ENCODE measurements at regions not wholly inside any gene's neighbourhood (a gene's known extent, or its start where the extent isn't known, plus 50 kb on each side); places are given as distances from the start of the nearest gene placed in this dataset.
"Not testable (repeated sequence)": the region's sequence is repeated elsewhere in the genome, so short reads cannot be mapped to it uniquely, and the experiment has no call there.

- no peak overlapping the region for H3K4me3 ChIP-seq (replicated peaks; ENCODE audit: low read depth, low read length)
- TF ChIP-seq CTCF (IDR thresholded peaks at IDR 0.05; ENCODE audit: low read depth, low read length, missing control alignments), result no peak
- DNase-seq (ENCODE audit: extremely low read depth, low read depth), result no peak
These were observed 486.3 kb upstream of the MARCKS start for GRCh38 chr6:113370508-113371502.

GRCh38 chr6:113375466-113375865, 481.7 kb upstream of the MARCKS start:
- not testable (repeated sequence) for H3K4me3 ChIP-seq (replicated peaks; ENCODE audit: low read depth, low read length); DNase-seq (ENCODE audit: extremely low read depth, low read depth)

GRCh38 chr6:113375950-113376846, 480.9 kb upstream of the MARCKS start:
- no peak overlapping the region for H3K4me3 ChIP-seq (replicated peaks; ENCODE audit: low read depth, low read length)
- no peak for DNase-seq (ENCODE audit: extremely low read depth, low read depth)
- TF ChIP-seq CTCF (IDR thresholded peaks at IDR 0.05; ENCODE audit: low read depth, low read length, missing control alignments), result no peak

GRCh38 chr6:113376847-113377165, 480.3 kb upstream of the MARCKS start:
- no peak for TF ChIP-seq CTCF (IDR thresholded peaks at IDR 0.05; ENCODE audit: low read depth, low read length, missing control alignments)
- no peak for DNase-seq (ENCODE audit: extremely low read depth, low read depth)
- no peak overlapping the region for H3K4me3 ChIP-seq (replicated peaks; ENCODE audit: low read depth, low read length)

GRCh38 chr6:113377362-113377942, 479.7 kb upstream of the MARCKS start:
- H3K4me3 ChIP-seq (replicated peaks; ENCODE audit: low read depth, low read length), result no peak overlapping the region
- no peak for DNase-seq (ENCODE audit: extremely low read depth, low read depth)
- TF ChIP-seq CTCF (IDR thresholded peaks at IDR 0.05; ENCODE audit: low read depth, low read length, missing control alignments), result no peak

GRCh38 chr6:113380591-113380990, 476.6 kb upstream of the MARCKS start:
- H3K4me3 ChIP-seq (replicated peaks; ENCODE audit: low read depth, low read length), result no peak overlapping the region
- TF ChIP-seq CTCF (IDR thresholded peaks at IDR 0.05; ENCODE audit: low read depth, low read length, missing control alignments), result no peak
- DNase-seq (ENCODE audit: extremely low read depth, low read depth), result no peak

- H3K4me3 ChIP-seq (replicated peaks; ENCODE audit: low read depth, low read length), result no peak overlapping the region
- no peak for TF ChIP-seq CTCF (IDR thresholded peaks at IDR 0.05; ENCODE audit: low read depth, low read length, missing control alignments)
- DNase-seq (ENCODE audit: extremely low read depth, low read depth), result no peak
These were observed 475.9 kb upstream of the MARCKS start for GRCh38 chr6:113381232-113381631.
